GM10266 (cell line): ENCODE measurements at regions not wholly inside any gene's neighbourhood (a gene's known extent, or its start where the extent isn't known, plus 50 kb on each side); places are given as distances from the start of the nearest gene placed in this dataset.

ENCODE experiments used
- DNase-seq: peaks from one replicate; pipeline ENCODE4 v3.0.0; 2012; ENCODE audit errors: extremely low spot score
- TF ChIP-seq, protein P1 (sequence below): IDR thresholded peaks from 2 replicates; pipeline ENCODE4 v1.5.1; 2012; ENCODE audit warnings: mild to moderate bottlenecking, low read depth; ENCODE audit not compliant: control insufficient read depth, insufficient read depth; ENCODE audit errors: missing control alignments

DNA sequence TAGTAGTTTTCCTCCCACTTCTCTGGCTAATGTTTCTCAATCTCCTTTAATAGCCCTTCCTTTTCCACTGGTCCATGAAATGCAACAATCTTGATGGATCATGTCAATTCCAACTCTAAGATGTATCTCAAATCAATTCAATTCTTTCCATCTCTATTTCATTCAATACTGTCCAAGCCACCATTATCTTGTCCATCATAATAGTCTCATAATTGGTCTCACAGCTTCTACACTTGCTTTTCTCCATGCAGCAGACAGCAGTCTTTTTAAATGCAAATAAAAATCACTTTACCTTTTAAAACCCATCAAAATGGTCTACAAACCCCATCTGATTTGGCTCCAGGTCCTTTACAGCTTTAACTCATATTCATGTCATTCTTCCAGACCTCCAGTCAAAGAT, 226.6 kb downstream of the EPHA4 start:
- TF ChIP-seq, protein P1, sequence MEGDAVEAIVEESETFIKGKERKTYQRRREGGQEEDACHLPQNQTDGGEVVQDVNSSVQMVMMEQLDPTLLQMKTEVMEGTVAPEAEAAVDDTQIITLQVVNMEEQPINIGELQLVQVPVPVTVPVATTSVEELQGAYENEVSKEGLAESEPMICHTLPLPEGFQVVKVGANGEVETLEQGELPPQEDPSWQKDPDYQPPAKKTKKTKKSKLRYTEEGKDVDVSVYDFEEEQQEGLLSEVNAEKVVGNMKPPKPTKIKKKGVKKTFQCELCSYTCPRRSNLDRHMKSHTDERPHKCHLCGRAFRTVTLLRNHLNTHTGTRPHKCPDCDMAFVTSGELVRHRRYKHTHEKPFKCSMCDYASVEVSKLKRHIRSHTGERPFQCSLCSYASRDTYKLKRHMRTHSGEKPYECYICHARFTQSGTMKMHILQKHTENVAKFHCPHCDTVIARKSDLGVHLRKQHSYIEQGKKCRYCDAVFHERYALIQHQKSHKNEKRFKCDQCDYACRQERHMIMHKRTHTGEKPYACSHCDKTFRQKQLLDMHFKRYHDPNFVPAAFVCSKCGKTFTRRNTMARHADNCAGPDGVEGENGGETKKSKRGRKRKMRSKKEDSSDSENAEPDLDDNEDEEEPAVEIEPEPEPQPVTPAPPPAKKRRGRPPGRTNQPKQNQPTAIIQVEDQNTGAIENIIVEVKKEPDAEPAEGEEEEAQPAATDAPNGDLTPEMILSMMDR: no peak
- DNase-seq: no peak

DNA sequence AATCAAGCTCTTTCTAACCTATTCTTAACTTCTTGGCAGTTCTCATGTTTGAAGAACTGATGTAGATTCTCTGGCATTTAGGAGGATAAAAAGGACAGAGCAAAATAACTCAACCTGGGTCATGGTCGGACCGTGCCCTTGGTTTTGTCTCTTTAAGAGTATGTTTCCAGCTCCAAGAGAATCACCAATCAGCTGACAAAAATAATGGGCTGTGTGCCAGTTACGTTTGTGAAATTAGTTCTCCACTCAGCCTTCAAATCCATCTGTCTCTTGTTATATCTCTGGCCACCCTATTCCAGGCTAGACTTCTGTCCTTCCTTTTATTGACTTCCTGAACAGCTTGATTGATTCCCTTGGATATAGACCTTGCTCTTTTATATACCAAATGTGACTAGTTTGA, 225.7 kb downstream of the EPHA4 start:
- no peak for DNase-seq
- TF ChIP-seq, protein P1: no peak

DNA sequence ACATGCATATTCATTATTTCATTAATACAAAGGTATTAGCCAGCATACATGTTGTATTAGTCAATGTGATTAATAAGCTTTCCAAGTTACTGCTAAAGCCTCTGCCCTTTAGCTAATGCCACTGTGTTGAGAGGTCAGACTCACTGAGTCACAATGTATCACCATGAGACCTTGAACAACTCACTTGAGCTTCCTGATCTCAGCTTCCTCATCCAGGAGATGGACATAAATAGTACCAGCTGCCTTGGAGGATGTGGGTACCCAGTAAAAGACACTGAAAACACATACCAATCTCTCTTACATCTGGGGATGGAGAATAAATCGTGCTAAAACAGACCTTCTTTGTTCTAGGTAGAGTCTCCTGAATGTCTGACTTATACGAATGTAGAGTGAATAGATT, 224.6 kb downstream of the EPHA4 start:
- DNase-seq: no peak
- TF ChIP-seq, protein P1: no peak

DNA sequence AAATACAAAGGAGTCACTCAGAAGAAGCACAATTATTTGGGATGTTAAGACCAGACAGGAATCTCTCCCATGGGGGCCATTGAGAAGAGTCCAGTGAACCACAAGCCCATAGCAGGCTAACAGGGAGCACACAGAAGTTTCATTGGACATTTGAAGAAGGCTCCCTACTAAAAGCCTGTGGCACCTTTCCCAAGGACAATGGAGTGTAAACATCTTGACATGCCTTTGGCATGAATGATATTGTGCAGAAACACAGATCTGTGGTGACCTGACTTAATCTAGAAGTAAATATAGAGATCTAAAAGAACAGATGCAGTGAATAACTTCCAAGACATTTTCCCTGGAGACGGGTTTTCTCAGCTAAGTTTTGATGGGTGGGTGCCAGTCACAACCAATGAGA, 221.5 kb downstream of the EPHA4 start:
- TF ChIP-seq, protein P1: no peak
- no peak for DNase-seq

DNA sequence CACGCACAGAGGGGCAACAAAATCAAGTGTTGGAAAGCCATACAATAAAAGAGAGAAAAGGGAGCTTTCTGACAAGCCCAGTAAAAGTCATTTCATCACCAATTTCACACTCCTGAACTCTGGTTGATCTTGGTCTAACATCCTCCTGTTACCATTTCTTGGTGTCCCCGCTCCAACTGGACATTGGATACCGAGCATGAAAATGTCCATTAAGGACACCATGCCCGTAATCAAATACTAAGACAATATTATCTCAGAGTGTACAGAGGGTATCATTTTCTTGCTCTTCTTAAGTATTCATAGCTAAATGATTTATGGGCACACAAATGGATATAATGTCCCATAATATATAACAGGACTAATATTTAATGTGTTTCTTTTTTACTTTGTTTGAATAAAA, 218.9 kb downstream of the EPHA4 start:
- no peak for DNase-seq
- TF ChIP-seq, protein P1: no peak

DNA sequence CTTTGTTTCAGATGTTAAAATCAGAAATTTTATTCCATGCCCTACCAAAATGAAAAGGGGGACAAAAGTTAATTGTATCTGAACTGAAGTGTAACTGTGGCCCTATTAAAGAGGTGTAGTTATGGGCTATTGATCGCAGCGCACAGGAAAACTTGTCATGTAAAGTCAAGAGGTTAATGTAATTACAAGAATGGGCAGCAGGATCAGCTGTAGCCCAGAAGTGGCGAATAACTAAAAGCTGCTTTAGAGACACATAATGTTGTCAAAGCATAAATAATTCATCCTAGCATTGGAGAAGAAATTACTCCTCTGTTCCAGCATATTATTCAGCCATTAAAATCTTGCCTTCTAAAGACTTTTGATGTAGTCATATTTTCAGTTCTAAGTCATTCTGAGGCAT, 211.8 kb downstream of the EPHA4 start:
- TF ChIP-seq, protein P1: no peak
- DNase-seq: no peak

DNA sequence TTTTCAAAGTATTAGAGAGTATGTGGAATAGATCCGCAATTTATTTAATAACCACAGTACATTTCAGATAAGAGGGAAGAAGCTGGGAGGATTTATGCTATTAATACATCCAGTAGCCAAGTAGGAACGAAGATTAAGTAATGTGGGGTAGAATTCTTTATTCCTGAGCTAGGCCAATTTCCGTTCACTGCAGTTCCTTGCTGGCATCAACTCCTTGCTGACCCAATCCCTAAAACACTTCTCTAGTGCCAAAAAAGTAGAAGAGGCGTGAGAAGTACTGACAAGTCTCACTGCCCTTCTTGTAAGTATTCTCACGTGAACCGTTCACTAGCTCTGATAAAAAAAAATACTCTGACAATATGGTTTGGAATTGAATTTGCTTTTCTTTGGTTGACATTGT, 211.4 kb downstream of the EPHA4 start:
- TF ChIP-seq, protein P1: no peak
- DNase-seq: no peak
